K562 (cell line): ENCODE measurements at regions not wholly inside any gene's neighbourhood (a gene's known extent, or its start where the extent isn't known, plus 50 kb on each side); places are given as distances from the start of the nearest gene placed in this dataset.

ENCODE experiments used
- ATAC-seq: fragments of 200-7000 bp; cut with Tn5 transposase; 3 replicates; pipeline ENCODE4 v1.9.1; 2020; ENCODE audit warnings: moderate library complexity
- BruUV-seq: library from RNA; stranded (reverse); fragments of 400-500 nt; replicated peaks from 2 replicates; lab custom pipeline; 2021; lab: Mats Ljungman, UMichigan
- CTCF ChIA-PET: fragments of 300-600 bp; formaldehyde crosslinking; extraction: SDS; loops from one replicate; lab custom pipeline; 2021; ENCODE audit warnings: low intra/inter-chr PET ratio; lab: Yijun Ruan, JAX
- POLR2A ChIA-PET: fragments of 300-600, 350-650 bp; sonication (Branson Sonifier 250); formaldehyde crosslinking; extraction: SDS; loops from one replicate; lab custom pipeline; 2021; ENCODE audit warnings: antibody characterized with exemption, inconsistent platforms; lab: Yijun Ruan, JAX
- DNase-seq, 4 experiments: peaks; one replicate each; pipeline versions ENCODE4 v3.0.0 to v3.0.0-alpha.2; 2011 to 2018; ENCODE audit warnings: low spot score in 3 of 4, mixed read lengths in 3 of 4; ENCODE audit errors: extremely low read depth in 1 of 4
- FAIRE-seq: peaks from 2 replicates; lab custom pipeline; 2011; peaks lifted over from hg19 to GRCh38; lab: Jason Lieb, UNC
- H2AFZ ChIP-seq: 2 replicates; pipeline ENCODE4 v1.6.0; 2011; ENCODE audit warnings: low read depth, low read length, control low read depth, inconsistent platforms
- H3K27ac ChIP-seq: fragments of 200-600 bp; 3 replicates; pipeline ENCODE4 v1.8.0; 2011; ENCODE audit warnings: low read depth, mild to moderate bottlenecking, control low read depth, inconsistent platforms, low read length, moderate library complexity, mixed read lengths; ENCODE audit errors: extremely low read depth
- H3K27me3 ChIP-seq, 2 experiments: fragments of 300-600 bp in 1 of 2; 2 replicates in 1 of 2; 3 replicates in 1 of 2; pipeline versions ENCODE4 v1.6.0 to v1.8.0; 2011; ENCODE audit warnings: inconsistent platforms in 2 of 2, low read length in 2 of 2, mild to moderate bottlenecking in 1 of 2, mixed read lengths in 1 of 2, moderate library complexity in 1 of 2; ENCODE audit not compliant: control insufficient read depth in 2 of 2, insufficient read depth in 2 of 2
- H3K36me3 ChIP-seq: fragments of 300-600 bp; 3 replicates; pipeline ENCODE4 v1.8.0; 2011; ENCODE audit warnings: mild to moderate bottlenecking, low read length, inconsistent platforms; ENCODE audit not compliant: control insufficient read depth, insufficient read depth
- H3K4me1 ChIP-seq, 2 experiments: fragments of 200-600 bp in 1 of 2; replicated peaks in 1 of 2; 2 replicates in 1 of 2; 3 replicates in 1 of 2; pipeline versions ENCODE4 v1.5.1 to v1.8.0; 2011; ENCODE audit warnings: inconsistent platforms in 2 of 2, low read length in 2 of 2, mild to moderate bottlenecking in 1 of 2, mixed read lengths in 1 of 2, moderate library complexity in 1 of 2; ENCODE audit not compliant: control insufficient read depth in 2 of 2, insufficient read depth in 2 of 2
- H3K4me2 ChIP-seq: 2 replicates; pipeline ENCODE4 v1.6.1; 2011; ENCODE audit warnings: low read length, control low read depth, inconsistent platforms, mixed read lengths; ENCODE audit not compliant: insufficient read depth
- H3K4me3 ChIP-seq: fragments of 200-600 bp; sonication (generic), shearing (Covaris generic); 2 replicates; pipeline ENCODE4 v1.5.1; 2016; ENCODE audit warnings: control low read depth, inconsistent platforms
- H3K79me2 ChIP-seq: fragments of 200-600 bp; 3 replicates; pipeline ENCODE4 v1.8.0; 2011; ENCODE audit warnings: low read length, inconsistent platforms; ENCODE audit not compliant: control insufficient read depth, insufficient read depth
- H3K9ac ChIP-seq, 2 experiments: 2 replicates each; pipeline versions ENCODE4 v1.6.0 to v1.6.1; 2011; ENCODE audit warnings: low read depth in 2 of 2, low read length in 2 of 2, control low read depth in 1 of 2, inconsistent platforms in 1 of 2, mild to moderate bottlenecking in 1 of 2, mixed read lengths in 1 of 2; ENCODE audit not compliant: insufficient read depth in 1 of 2
- H3K9me1 ChIP-seq: one replicate; pipeline ENCODE4 v1.6.0; 2011; ENCODE audit warnings: inconsistent platforms, mild to moderate bottlenecking, low read length, moderate library complexity; ENCODE audit not compliant: control insufficient read depth, insufficient read depth
- H3K9me3 ChIP-seq: replicated peaks from 2 replicates; pipeline ENCODE4 v1.5.1; 2011; ENCODE audit warnings: low read depth, low read length, inconsistent platforms; ENCODE audit not compliant: control insufficient read depth, insufficient read depth
- H4K20me1 ChIP-seq: replicated peaks from 2 replicates; pipeline ENCODE4 v1.6.1; 2011; ENCODE audit warnings: low read length, inconsistent platforms, mixed read lengths; ENCODE audit not compliant: control insufficient read depth, insufficient read depth
- DACH1 ChIP-seq: fragments of 450-650 bp; IDR thresholded peaks from 2 replicates; pipeline ENCODE4 v1.6.1; 2018; ENCODE audit not compliant: partially characterized antibody
- KAT2B ChIP-seq: IDR thresholded peaks from one replicate; pipeline ENCODE4 v1.6.1; 2012; ENCODE audit warnings: low read depth, mild to moderate bottlenecking, control low read depth, inconsistent platforms, low read length, moderate library complexity
- MXI1 ChIP-seq: IDR thresholded peaks from 2 replicates; pipeline ENCODE4 v1.6.1; 2011; ENCODE audit warnings: low read depth, mild to moderate bottlenecking, improper control_type of control experiment, low read length
- NFATC3 ChIP-seq: fragments of 450-650 bp; IDR thresholded peaks from 2 replicates; pipeline ENCODE4 v1.6.1; 2017; ENCODE audit warnings: mild to moderate bottlenecking
- TAF7 ChIP-seq: fragments of 450-650 bp; IDR thresholded peaks from 2 replicates; pipeline ENCODE4 v1.6.1; 2016; ENCODE audit warnings: missing genetic modification characterization, missing compliant biosample characterization
- TFAM ChIP-seq: fragments of 250-450 bp; sonication (Bioruptor Pico); conservative IDR thresholded peaks from 2 replicates; pipeline ENCODE4 v1.5.0; 2021; ENCODE audit warnings: mild to moderate bottlenecking, moderate library complexity
- ZNF253 ChIP-seq: fragments of 250-450 bp; sonication (Bioruptor Pico); conservative IDR thresholded peaks from 2 replicates; pipeline ENCODE4 v1.6.1; 2021; ENCODE audit warnings: mild to moderate bottlenecking
- ZNF584 ChIP-seq: fragments of 200-800 bp; sonication (Bioruptor generic); IDR thresholded peaks from 2 replicates; pipeline ENCODE4 v1.6.1; 2016; ENCODE audit warnings: low read depth, mild to moderate bottlenecking, missing genetic modification characterization, missing compliant biosample characterization
- WGBS: fragments of 100-300 bp; shearing (Covaris generic); methylation state at CpG from one replicate; pipeline ENCODE4 v1.1.6; 2016; ENCODE audit warnings: low coverage, mixed read lengths; ENCODE audit not compliant: insufficient coverage; ENCODE audit errors: missing lambda C conversion rate; 5-methylcytosine and 5-hydroxymethylcytosine counted together
- in situ Hi-C: fragments of 300-500 bp; cut with MboI; formaldehyde crosslinking; loops from 4 replicates; pipeline ENCODE4 v1.15.0; 2018; ENCODE audit warnings: inconsistent platforms, mixed read lengths
- intact Hi-C: fragments of 100-400 bp; cut with micrococcal nuclease; formaldehyde crosslinking; loops from 2 replicates; pipeline ENCODE4 v1.14.2; 2022
- TF ChIP-seq, protein P1 (sequence below), 2 experiments: fragments of 450-650 bp; formaldehyde crosslinking in 1 of 2; IDR thresholded peaks; 2 replicates each; pipeline versions ENCODE4 v1.4.0 to v1.6.1; 2014 to 2020; ENCODE audit warnings: mild to moderate bottlenecking in 2 of 2, borderline replicate concordance in 1 of 2, low read depth in 1 of 2

GRCh38 chr4:153113061-153113837 lies 91.0 kb upstream of the TRIM2 start:
- Histone ChIP-seq H3K36me3 (no peaks in the 10 kb centered on the region), H3K27ac (no peak overlapping the region), H3K4me2 (no peak overlapping the region), H3K27me3 (peaks cover 20 to 46% of the 10 kb centered on the region in 2 experiments), H3K79me2 (no peaks in the 10 kb centered on the region), H3K9me3 (no peaks in the 10 kb centered on the region), H3K9me1 (no peaks in the 10 kb centered on the region), H3K4me3 (no peak overlapping the region), H4K20me1 (no peaks in the 10 kb centered on the region), H3K4me1 (no peaks in the 10 kb centered on the region), H3K9ac (no peak overlapping the region), H2AFZ (no peak overlapping the region)
- DNase-seq (no peak), FAIRE-seq (no peak), ATAC-seq (no peak)
- BruUV-seq: no TSS peak
- in situ Hi-C loops (no loop called here), intact Hi-C loops (no loop called here)
- no peak for TF ChIP-seq ZNF584 (CRISPR knock-in tag)
- TF ChIP-seq KAT2B: no peak
- TF ChIP-seq TFAM (CRISPR knock-in tag): no peak
- TF ChIP-seq, protein P1, sequence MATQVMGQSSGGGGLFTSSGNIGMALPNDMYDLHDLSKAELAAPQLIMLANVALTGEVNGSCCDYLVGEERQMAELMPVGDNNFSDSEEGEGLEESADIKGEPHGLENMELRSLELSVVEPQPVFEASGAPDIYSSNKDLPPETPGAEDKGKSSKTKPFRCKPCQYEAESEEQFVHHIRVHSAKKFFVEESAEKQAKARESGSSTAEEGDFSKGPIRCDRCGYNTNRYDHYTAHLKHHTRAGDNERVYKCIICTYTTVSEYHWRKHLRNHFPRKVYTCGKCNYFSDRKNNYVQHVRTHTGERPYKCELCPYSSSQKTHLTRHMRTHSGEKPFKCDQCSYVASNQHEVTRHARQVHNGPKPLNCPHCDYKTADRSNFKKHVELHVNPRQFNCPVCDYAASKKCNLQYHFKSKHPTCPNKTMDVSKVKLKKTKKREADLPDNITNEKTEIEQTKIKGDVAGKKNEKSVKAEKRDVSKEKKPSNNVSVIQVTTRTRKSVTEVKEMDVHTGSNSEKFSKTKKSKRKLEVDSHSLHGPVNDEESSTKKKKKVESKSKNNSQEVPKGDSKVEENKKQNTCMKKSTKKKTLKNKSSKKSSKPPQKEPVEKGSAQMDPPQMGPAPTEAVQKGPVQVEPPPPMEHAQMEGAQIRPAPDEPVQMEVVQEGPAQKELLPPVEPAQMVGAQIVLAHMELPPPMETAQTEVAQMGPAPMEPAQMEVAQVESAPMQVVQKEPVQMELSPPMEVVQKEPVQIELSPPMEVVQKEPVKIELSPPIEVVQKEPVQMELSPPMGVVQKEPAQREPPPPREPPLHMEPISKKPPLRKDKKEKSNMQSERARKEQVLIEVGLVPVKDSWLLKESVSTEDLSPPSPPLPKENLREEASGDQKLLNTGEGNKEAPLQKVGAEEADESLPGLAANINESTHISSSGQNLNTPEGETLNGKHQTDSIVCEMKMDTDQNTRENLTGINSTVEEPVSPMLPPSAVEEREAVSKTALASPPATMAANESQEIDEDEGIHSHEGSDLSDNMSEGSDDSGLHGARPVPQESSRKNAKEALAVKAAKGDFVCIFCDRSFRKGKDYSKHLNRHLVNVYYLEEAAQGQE (IDR thresholded peaks at IDR 0.05; ENCODE audit: borderline replicate concordance): no peak
- TF ChIP-seq, protein P1 (CRISPR knock-in tag; IDR thresholded peaks at IDR 0.05; ENCODE audit: low read depth): no peak
- no peak for TF ChIP-seq TAF7 (tag)
- no peak for TF ChIP-seq DACH1
- no peak for TF ChIP-seq ZNF253 (CRISPR knock-in tag)
- TF ChIP-seq MXI1: no peak
- no peak for TF ChIP-seq NFATC3
- ChIA-PET CTCF (interaction anchor here (0.6 kb wide), 1 partner anchor 445 kb away, joined by 3 read pairs; no protein-coding TSS in a partner anchor), POLR2A (interaction anchor here (0.7 kb wide), 1 partner anchor 39 kb away, joined by 3 read pairs; no protein-coding TSS in a partner anchor)
- WGBS: 0% methylated on average over 8 of the region's 8 CpGs
